ENCODE measurements at regions not wholly inside any gene's neighbourhood (a gene's known extent, or its start where the extent isn't known, plus 50 kb on each side); places are given as distances from the start of the nearest gene placed in this dataset.

- TF ChIP-seq CTCF (conservative IDR thresholded peaks at IDR 0.05; ENCODE audit: low read length) (no peak), EZH2phosphoT487 (IDR thresholded peaks at IDR 0.05; ENCODE audit: borderline replicate concordance, low read depth, low read length) (no peak)
Observed at GRCh38 chr13:83221256-83221655, 661.0 kb downstream of the SLITRK1 start.
